Psoas muscle (tissue), 7 donors: ENCODE measurements at regions not wholly inside any gene's neighbourhood (a gene's known extent, or its start where the extent isn't known, plus 50 kb on each side); places are given as distances from the start of the nearest gene placed in this dataset.

Experiments
- ATAC-seq, 4 donors: fragments of 200-7000 bp; cut with Tn5 transposase; one replicate each; pipeline ENCODE4 v1.9.1; 2020; ENCODE audit warnings: moderate library complexity in 3 of 4, mild to moderate bottlenecking in 2 of 4
- DNase-seq, 2 donors: peaks; one replicate each; pipeline ENCODE4 v3.0.0-alpha.2; 2020
- H3K27ac ChIP-seq: fragments of 200-600 bp; one replicate; pipeline ENCODE4 v1.8.0; 2022
- H3K27me3 ChIP-seq, 3 donors: fragments of 200-600 bp in 1 of 3; one replicate each; pipeline versions ENCODE4 v1.6.1 to v1.8.0; 2013 to 2022; ENCODE audit warnings: low read length in 2 of 3, mild to moderate bottlenecking in 2 of 3, moderate library complexity in 1 of 3; ENCODE audit not compliant: insufficient read depth in 3 of 3
- H3K36me3 ChIP-seq, 2 donors: fragments of 200-600 bp in 1 of 2; one replicate each; pipeline versions ENCODE4 v1.6.1 to v1.8.0; 2013 to 2022; ENCODE audit warnings: low read depth in 1 of 2, mild to moderate bottlenecking in 1 of 2, moderate library complexity in 1 of 2; ENCODE audit not compliant: insufficient read depth in 1 of 2
- H3K4me1 ChIP-seq: fragments of 200-600 bp; one replicate; pipeline ENCODE4 v1.8.0; 2022
- H3K4me3 ChIP-seq: fragments of 200-600 bp; one replicate; pipeline ENCODE4 v1.8.0; 2022; ENCODE audit warnings: mild to moderate bottlenecking
- H3K9me3 ChIP-seq: fragments of 200-600 bp; one replicate; pipeline ENCODE4 v1.8.0; 2022
- CTCF ChIP-seq: fragments of 200-600 bp; IDR thresholded peaks from one replicate; pipeline ENCODE4 v1.8.0; 2022; ENCODE audit warnings: antibody characterized with exemption
- WGBS, 3 donors: extraction: QIAGEN DNeasy Blood & Tissue Kit; methylation state at CpG; one replicate each; pipeline versions ENCODE4 v1.1.6 to v1.1.7; 2013; 5-methylcytosine and 5-hydroxymethylcytosine counted together
- intact Hi-C, 2 donors: fragments of 100-400 bp; cut with DNase I; formaldehyde crosslinking; loops; one replicate each; pipeline versions ENCODE4 v1.11.0 to v1.14.2; 2022
- donor health status: healthy with polysubstance abuse.
- donor health status: DM: no; HTN: no; CAD: no; lungs with moderate emphysema.
- donor health status: Bipolar disorder and iron deficiency.
- donor health status: healthy.
- donor health status: DM: yes; HTN: yes; CAD: no.
- donor health status: DM: no; HTN: no; CAD: no.
- donor health status: DM: yes; HTN: yes; CAD: no.

- Histone ChIP-seq H3K4me1 (no peaks in the 10 kb centered on the region), H3K27me3 (peaks cover 0 to 8% (median 2%) of the 10 kb centered on the region in 3 donors), H3K27ac (no peak overlapping the region), H3K9me3 (no peaks in the 10 kb centered on the region), H3K36me3 (no peaks in the 10 kb centered on the region), H3K4me3 (no peak overlapping the region)
- DNase-seq: no peak
- no peak for TF ChIP-seq CTCF
- intact Hi-C loops: no loop called here
- WGBS, 3 donors: 79 to 87% (median 87%) methylated on average over 9 of the region's 9 CpGs
- ATAC-seq: no peak
These were observed 152.3 kb upstream of the SHH start for GRCh38 chr7:155964543-155964942.

DNA sequence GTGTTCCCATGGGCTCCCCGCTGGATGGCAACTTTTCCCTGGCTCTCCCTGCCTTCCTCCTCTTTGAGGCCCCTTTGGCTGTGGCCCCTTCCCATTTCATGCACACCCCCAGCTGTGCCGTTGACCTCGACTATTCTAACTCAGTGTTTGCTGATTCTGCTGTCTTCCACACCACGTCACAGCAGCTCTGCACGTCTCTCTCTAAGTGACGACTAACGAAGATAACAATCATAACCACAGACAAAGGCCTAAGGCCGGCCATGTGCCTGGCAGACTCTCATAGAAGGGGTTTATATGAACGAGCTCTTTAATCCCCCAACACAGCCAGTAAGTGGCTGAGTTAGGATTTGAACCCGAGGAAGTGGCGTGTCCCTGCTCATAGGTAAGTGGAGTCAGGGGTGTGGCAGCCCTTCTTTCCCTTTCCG is 151.5 kb upstream of the SHH start:
- ATAC-seq: no peak
- H3K4me3 ChIP-seq: no peak overlapping the region
- no peak overlapping the region for H3K27ac ChIP-seq
- intact Hi-C loops: no loop called here
- no peaks in the 10 kb centered on the region for H3K9me3 ChIP-seq
- peaks cover 0 to 8% (median 2%) of the 10 kb centered on the region in 3 donors for H3K27me3 ChIP-seq
- WGBS, 3 donors: 83 to 85% (median 84%) methylated on average over 12 of the region's 12 CpGs
- DNase-seq: no peak
- TF ChIP-seq CTCF: no peak
- H3K36me3 ChIP-seq: no peaks in the 10 kb centered on the region
- H3K4me1 ChIP-seq: no peaks in the 10 kb centered on the region

DNA sequence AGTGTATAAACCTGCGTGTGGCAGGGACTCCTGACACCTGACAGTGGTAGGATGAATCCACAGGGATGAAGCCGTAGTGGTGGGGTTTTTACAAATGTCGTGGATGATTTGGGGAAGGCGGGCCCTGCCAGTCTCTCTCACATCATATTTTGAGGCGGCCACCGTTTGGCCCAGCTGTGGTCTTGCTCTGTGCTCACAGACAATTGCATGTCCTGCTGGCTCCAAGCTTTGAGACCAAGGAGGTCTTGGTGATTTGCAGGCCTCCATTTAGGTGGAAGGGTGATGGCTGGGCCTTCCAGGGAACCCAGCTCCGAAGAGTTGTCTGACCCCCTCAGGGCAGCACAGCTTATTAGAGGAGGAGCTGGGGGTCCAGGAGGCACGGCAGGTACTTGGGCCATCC is 151.1 kb upstream of the SHH start:
- Histone ChIP-seq H3K27ac (no peak overlapping the region), H3K27me3 (peaks cover 0 to 8% (median 2%) of the 10 kb centered on the region in 3 donors)
- no peak for TF ChIP-seq CTCF

DNA sequence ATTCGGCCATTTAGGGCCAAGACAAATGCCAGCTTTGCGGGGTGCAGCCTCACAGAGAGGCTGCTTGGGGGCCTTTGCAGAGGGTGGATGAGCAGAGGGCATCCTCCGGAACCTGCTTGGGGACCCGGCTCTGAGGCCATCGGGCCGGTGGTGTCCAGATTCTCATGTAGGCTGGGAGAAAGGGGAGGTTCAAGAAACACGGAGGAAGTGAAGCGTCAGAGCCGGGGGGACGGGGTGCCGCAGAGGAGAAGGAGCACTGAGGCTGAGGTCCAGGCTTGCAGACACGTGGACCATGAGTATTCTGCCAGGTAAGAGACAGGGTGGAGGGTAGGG is 150.7 kb upstream of the SHH start:
- Histone ChIP-seq H3K27me3 (peaks cover 0 to 8% (median 2%) of the 10 kb centered on the region in 3 donors), H3K27ac (no peak overlapping the region), H3K4me3 (no peak overlapping the region), H3K36me3 (no peaks in the 10 kb centered on the region), H3K9me3 (no peaks in the 10 kb centered on the region), H3K4me1 (no peaks in the 10 kb centered on the region)
- intact Hi-C loops: no loop called here
- 88 to 91% (median 90%) methylated on average over 11 to 12 of the region's 12 CpGs for WGBS, 3 donors
- DNase-seq: no peak
- no peak for TF ChIP-seq CTCF
- ATAC-seq: no peak

More for the DNA sequence above, 151.1 kb upstream of the SHH start:
- Histone ChIP-seq H3K4me3 (no peak overlapping the region), H3K36me3 (no peaks in the 10 kb centered on the region), H3K4me1 (no peaks in the 10 kb centered on the region), H3K9me3 (no peaks in the 10 kb centered on the region)
- WGBS, 3 donors: 75 to 79% (median 78%) methylated on average over 8 of the region's 8 CpGs
- ATAC-seq (no peak), DNase-seq (no peak)
- intact Hi-C loops: no loop called here

DNA sequence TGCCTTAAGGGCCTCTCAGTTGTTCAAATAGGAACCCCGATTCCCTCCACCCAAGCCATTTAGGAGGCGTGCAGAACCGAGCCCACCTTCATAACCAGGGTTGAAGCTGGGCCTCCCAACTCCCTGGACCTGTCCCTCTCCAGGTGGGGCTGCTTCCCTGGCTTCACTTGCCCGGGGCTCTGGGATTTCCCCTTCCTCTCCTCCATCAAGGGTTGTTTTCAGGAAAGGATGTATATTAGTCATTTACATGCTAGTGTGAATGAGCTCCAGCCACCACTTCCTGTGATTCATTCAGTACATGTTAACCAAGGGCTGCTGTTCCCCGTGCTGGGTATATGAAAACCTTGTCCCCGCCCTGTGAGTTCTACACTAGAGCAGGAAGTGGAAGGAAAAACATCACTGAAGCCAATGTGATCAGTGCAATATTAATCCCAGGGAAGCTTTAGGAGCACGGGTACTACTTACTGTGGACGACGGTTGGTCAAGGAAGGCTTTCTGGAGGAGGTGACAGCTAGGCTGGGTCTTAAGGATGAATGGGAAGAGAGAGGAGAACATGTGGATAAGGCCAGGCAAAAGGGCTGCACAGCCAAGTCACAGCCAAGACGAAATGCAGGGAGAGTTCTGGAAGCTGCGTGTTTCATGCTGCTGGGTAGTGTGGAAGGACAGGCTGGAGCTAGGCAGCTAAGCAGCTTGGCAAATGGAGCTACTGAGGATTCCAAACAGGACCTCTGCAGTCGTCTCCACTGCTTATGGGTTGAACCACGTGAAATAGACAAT is 150.1 kb upstream of the SHH start:
- H3K27me3 ChIP-seq: peaks cover 0 to 8% (median 2%) of the 10 kb centered on the region in 3 donors
- no peak for ATAC-seq
- 65 to 70% (median 69%) methylated on average over 13 of the region's 13 CpGs for WGBS, 3 donors

More for the DNA sequence above, 150.1 kb upstream of the SHH start:
- DNase-seq: no peak
- no peaks in the 10 kb centered on the region for H3K36me3 ChIP-seq
- intact Hi-C loops: no loop called here
- H3K4me3 ChIP-seq: no peak overlapping the region
- no peaks in the 10 kb centered on the region for H3K9me3 ChIP-seq
- no peak for TF ChIP-seq CTCF
- H3K4me1 ChIP-seq: no peaks in the 10 kb centered on the region
- no peak overlapping the region for H3K27ac ChIP-seq
